GM23338 (cell line): ENCODE measurements at regions not wholly inside any gene's neighbourhood (a gene's known extent, or its start where the extent isn't known, plus 50 kb on each side); places are given as distances from the start of the nearest gene placed in this dataset.

Experiments
- ATAC-seq: fragments of 200-7000 bp; cut with Tn5 transposase; 3 replicates; pipeline ENCODE4 v1.9.1; 2020
- DNase-seq: peaks from one replicate; pipeline ENCODE4 v3.0.0-alpha.2; 2015; ENCODE audit warnings: low spot score
- H2AFZ ChIP-seq: fragments of 200-600 bp; sonication (generic); 2 replicates; pipeline ENCODE4 v1.8.0; 2016; ENCODE audit warnings: antibody characterized with exemption, mild to moderate bottlenecking, moderate library complexity
- H3F3A ChIP-seq: fragments of 200-600 bp; sonication (generic); replicated peaks from 2 replicates; pipeline ENCODE4 v1.8.0; 2017; ENCODE audit warnings: antibody characterized with exemption, mixed run types, low read depth
- H3K27ac ChIP-seq: fragments of 200-600 bp; sonication (generic); 2 replicates; pipeline ENCODE4 v1.6.1; 2016; ENCODE audit warnings: low read depth
- H3K27me3 ChIP-seq: fragments of 200-600 bp; sonication (generic); 2 replicates; pipeline ENCODE4 v1.8.0; 2016; ENCODE audit warnings: mild to moderate bottlenecking, mixed run types, moderate library complexity; ENCODE audit not compliant: insufficient read depth
- H3K36me3 ChIP-seq: fragments of 200-600 bp; sonication (generic); 2 replicates; pipeline ENCODE4 v1.8.0; 2016; ENCODE audit warnings: mild to moderate bottlenecking; ENCODE audit not compliant: insufficient read depth
- H3K4me1 ChIP-seq: fragments of 200-600 bp; sonication (generic); 2 replicates; pipeline ENCODE4 v1.8.0; 2016; ENCODE audit warnings: mild to moderate bottlenecking, moderate library complexity; ENCODE audit not compliant: insufficient read depth
- H3K4me2 ChIP-seq: fragments of 200-600 bp; sonication (generic); 2 replicates; pipeline ENCODE4 v1.7.1; 2017; ENCODE audit warnings: mixed run types
- H3K4me3 ChIP-seq: fragments of 200-600 bp; sonication (generic); 2 replicates; pipeline ENCODE4 v1.6.1; 2016; ENCODE audit warnings: mixed run types
- H3K79me2 ChIP-seq: fragments of 200-600 bp; sonication (generic); replicated peaks from 2 replicates; pipeline ENCODE4 v1.8.0; 2017; ENCODE audit warnings: mild to moderate bottlenecking; ENCODE audit not compliant: insufficient read depth
- H3K9me2 ChIP-seq: fragments of 200-600 bp; sonication (generic); 2 replicates; pipeline ENCODE4 v1.8.0; 2017; ENCODE audit not compliant: insufficient read depth
- H4K20me1 ChIP-seq: fragments of 200-600 bp; sonication (generic); replicated peaks from 2 replicates; pipeline ENCODE4 v1.8.0; 2017; ENCODE audit warnings: mild to moderate bottlenecking; ENCODE audit not compliant: insufficient read depth
- H3K27ac Mint-ChIP-seq: 2 replicates; pipeline ENCODE4 v1.8.0; 2020; ENCODE audit warnings: inconsistent platforms, mild to moderate bottlenecking, moderate library complexity, mixed read lengths
- H3K27me3 Mint-ChIP-seq: 3 replicates; pipeline ENCODE4 v1.8.0; 2022; ENCODE audit warnings: low read depth, mild to moderate bottlenecking, moderate library complexity, mixed read lengths, inconsistent platforms; ENCODE audit not compliant: insufficient read depth, poor library complexity
- H3K36me3 Mint-ChIP-seq: 3 replicates; pipeline ENCODE4 v1.8.0; 2021; ENCODE audit warnings: low read depth, mild to moderate bottlenecking, inconsistent platforms, moderate library complexity, mixed read lengths
- H3K4me1 Mint-ChIP-seq: 3 replicates; pipeline ENCODE4 v1.8.0; 2020; ENCODE audit warnings: mild to moderate bottlenecking, inconsistent platforms, mixed read lengths
- H3K4me3 Mint-ChIP-seq: 3 replicates; pipeline ENCODE4 v1.8.0; 2021; ENCODE audit warnings: moderate library complexity, mild to moderate bottlenecking, inconsistent platforms, mixed read lengths
- H3K9me3 Mint-ChIP-seq: 3 replicates; pipeline ENCODE4 v1.8.0; 2020; ENCODE audit warnings: moderate library complexity, mild to moderate bottlenecking, inconsistent platforms, mixed read lengths
- CREB1 ChIP-seq: fragments of 250-450 bp; sonication (Bioruptor Pico); IDR thresholded peaks from 2 replicates; pipeline ENCODE4 v1.5.0; 2020; ENCODE audit warnings: low read depth, mild to moderate bottlenecking, moderate library complexity
- EZH2 ChIP-seq: fragments of 200-600 bp; sonication (generic); IDR thresholded peaks from one replicate; pipeline ENCODE4 v1.8.0; 2017; ENCODE audit warnings: antibody characterized with exemption, mild to moderate bottlenecking, low read depth; ENCODE audit not compliant: unreplicated experiment
- EZH2phosphoT487 ChIP-seq: fragments of 200-600 bp; sonication (generic); IDR thresholded peaks from one replicate; pipeline ENCODE4 v1.8.1; 2018; ENCODE audit warnings: antibody characterized with exemption; ENCODE audit not compliant: unreplicated experiment
- JUNB ChIP-seq: IDR thresholded peaks from one replicate; pipeline ENCODE4 v1.6.1; 2016; ENCODE audit warnings: antibody characterized with exemption; ENCODE audit not compliant: unreplicated experiment
- POLR2AphosphoS5 ChIP-seq: IDR thresholded peaks from 2 replicates; pipeline ENCODE4 v1.6.1; 2016; ENCODE audit warnings: antibody characterized with exemption, low read depth
- STAT1 ChIP-seq: IDR thresholded peaks from one replicate; pipeline ENCODE4 v1.6.1; 2016; ENCODE audit warnings: antibody characterized with exemption; ENCODE audit not compliant: unreplicated experiment
- ZNF114 ChIP-seq: fragments of 250-450 bp; sonication (Bioruptor Pico); IDR thresholded peaks from 2 replicates; pipeline ENCODE4 v1.5.0; 2020; ENCODE audit warnings: mild to moderate bottlenecking, moderate library complexity
- ZNF331 ChIP-seq: fragments of 250-450 bp; sonication (Bioruptor Pico); IDR thresholded peaks from 2 replicates; pipeline ENCODE4 v1.5.0; 2020; ENCODE audit warnings: low read depth, mild to moderate bottlenecking, moderate library complexity
- TF ChIP-seq, protein P1 (sequence below): IDR thresholded peaks from one replicate; pipeline ENCODE4 v1.6.1; 2018; ENCODE audit warnings: antibody characterized with exemption; ENCODE audit not compliant: unreplicated experiment
- TF ChIP-seq, protein P2 (sequence below), 2 experiments: fragments of 200-600 bp in 1 of 2; sonication (generic) in 1 of 2; conservative IDR thresholded peaks; 2 replicates each; pipeline versions ENCODE4 v1.5.1 to v1.6.1; 2016 to 2017; ENCODE audit warnings: antibody characterized with exemption in 2 of 2, low read depth in 2 of 2, mild to moderate bottlenecking in 2 of 2, moderate library complexity in 1 of 2
- TF ChIP-seq, protein P3 (sequence below): IDR thresholded peaks from 2 replicates; pipeline ENCODE4 v1.6.1; 2016; ENCODE audit warnings: antibody characterized with exemption

DNA sequence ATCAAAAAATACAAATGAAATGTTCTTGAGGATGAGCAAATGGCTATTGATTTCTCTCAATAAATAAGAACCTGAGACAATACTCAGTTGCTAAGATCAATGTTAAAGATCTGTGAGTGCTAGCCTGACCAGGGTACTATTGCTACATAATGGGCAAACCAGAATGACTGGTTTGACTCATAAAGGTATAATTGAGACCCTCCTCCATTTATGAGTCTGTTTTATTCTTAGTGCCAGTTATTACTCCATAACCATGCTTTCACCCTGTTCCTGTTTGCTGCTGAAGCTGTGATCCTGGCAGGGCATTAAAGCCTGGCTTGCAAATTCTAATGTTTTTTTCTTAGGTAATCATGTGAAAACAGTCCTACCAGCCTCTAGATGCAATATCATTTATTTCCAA, 56.6 kb upstream of the PPM1B start:
- no peak for ATAC-seq
- H3K4me3 Mint-ChIP-seq, result no peak overlapping the region

DNA sequence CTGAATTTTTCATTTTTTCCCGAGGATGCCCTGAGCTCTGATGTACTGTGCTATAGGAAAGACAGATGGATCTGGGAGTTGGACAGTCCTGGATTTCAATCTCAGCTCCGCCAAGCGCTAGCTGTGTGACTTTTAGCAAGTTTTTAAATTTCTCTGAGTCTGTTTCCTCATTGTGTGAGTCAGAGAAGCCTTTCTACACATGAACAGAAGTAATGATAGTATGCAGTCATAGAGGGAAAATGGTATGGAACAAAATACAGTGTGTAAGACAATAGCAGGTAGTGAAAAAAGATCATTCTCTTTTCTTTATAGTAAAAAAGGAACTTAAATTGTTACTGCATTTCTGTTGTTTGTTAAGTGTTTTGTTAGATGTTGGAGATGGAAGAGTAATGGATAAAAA, 52.4 kb upstream of the PPM1B start:
- no peaks in the 10 kb centered on the region for H3K36me3 Mint-ChIP-seq
- Histone ChIP-seq H2AFZ (no peak overlapping the region), H3K4me3 (no peak overlapping the region), H3K4me2 (no peak overlapping the region), H3K27ac (no peak overlapping the region), H3F3A (no peaks in the 10 kb centered on the region), H3K79me2 (no peaks in the 10 kb centered on the region), H3K27me3 (no peaks in the 10 kb centered on the region), H4K20me1 (no peaks in the 10 kb centered on the region), H3K4me1 (no peaks in the 10 kb centered on the region), H3K9me2 (no peaks in the 10 kb centered on the region), H3K36me3 (no peaks in the 10 kb centered on the region)
- TF ChIP-seq STAT1, result no peak
- TF ChIP-seq EZH2phosphoT487, result no peak
- TF ChIP-seq, protein P1, sequence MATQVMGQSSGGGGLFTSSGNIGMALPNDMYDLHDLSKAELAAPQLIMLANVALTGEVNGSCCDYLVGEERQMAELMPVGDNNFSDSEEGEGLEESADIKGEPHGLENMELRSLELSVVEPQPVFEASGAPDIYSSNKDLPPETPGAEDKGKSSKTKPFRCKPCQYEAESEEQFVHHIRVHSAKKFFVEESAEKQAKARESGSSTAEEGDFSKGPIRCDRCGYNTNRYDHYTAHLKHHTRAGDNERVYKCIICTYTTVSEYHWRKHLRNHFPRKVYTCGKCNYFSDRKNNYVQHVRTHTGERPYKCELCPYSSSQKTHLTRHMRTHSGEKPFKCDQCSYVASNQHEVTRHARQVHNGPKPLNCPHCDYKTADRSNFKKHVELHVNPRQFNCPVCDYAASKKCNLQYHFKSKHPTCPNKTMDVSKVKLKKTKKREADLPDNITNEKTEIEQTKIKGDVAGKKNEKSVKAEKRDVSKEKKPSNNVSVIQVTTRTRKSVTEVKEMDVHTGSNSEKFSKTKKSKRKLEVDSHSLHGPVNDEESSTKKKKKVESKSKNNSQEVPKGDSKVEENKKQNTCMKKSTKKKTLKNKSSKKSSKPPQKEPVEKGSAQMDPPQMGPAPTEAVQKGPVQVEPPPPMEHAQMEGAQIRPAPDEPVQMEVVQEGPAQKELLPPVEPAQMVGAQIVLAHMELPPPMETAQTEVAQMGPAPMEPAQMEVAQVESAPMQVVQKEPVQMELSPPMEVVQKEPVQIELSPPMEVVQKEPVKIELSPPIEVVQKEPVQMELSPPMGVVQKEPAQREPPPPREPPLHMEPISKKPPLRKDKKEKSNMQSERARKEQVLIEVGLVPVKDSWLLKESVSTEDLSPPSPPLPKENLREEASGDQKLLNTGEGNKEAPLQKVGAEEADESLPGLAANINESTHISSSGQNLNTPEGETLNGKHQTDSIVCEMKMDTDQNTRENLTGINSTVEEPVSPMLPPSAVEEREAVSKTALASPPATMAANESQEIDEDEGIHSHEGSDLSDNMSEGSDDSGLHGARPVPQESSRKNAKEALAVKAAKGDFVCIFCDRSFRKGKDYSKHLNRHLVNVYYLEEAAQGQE, result no peak
- TF ChIP-seq EZH2, result no peak
- TF ChIP-seq, protein P2, sequence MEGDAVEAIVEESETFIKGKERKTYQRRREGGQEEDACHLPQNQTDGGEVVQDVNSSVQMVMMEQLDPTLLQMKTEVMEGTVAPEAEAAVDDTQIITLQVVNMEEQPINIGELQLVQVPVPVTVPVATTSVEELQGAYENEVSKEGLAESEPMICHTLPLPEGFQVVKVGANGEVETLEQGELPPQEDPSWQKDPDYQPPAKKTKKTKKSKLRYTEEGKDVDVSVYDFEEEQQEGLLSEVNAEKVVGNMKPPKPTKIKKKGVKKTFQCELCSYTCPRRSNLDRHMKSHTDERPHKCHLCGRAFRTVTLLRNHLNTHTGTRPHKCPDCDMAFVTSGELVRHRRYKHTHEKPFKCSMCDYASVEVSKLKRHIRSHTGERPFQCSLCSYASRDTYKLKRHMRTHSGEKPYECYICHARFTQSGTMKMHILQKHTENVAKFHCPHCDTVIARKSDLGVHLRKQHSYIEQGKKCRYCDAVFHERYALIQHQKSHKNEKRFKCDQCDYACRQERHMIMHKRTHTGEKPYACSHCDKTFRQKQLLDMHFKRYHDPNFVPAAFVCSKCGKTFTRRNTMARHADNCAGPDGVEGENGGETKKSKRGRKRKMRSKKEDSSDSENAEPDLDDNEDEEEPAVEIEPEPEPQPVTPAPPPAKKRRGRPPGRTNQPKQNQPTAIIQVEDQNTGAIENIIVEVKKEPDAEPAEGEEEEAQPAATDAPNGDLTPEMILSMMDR (conservative IDR thresholded peaks at IDR 0.05; ENCODE audit: low read depth in 2 of 2), result no peak
- TF ChIP-seq POLR2AphosphoS5, result no peak
- TF ChIP-seq ZNF114 (CRISPR knock-in tag), result no peak
- no peak for TF ChIP-seq JUNB
- no peak for TF ChIP-seq ZNF331
- TF ChIP-seq CREB1 (CRISPR knock-in tag), result no peak
- TF ChIP-seq, protein P3, sequence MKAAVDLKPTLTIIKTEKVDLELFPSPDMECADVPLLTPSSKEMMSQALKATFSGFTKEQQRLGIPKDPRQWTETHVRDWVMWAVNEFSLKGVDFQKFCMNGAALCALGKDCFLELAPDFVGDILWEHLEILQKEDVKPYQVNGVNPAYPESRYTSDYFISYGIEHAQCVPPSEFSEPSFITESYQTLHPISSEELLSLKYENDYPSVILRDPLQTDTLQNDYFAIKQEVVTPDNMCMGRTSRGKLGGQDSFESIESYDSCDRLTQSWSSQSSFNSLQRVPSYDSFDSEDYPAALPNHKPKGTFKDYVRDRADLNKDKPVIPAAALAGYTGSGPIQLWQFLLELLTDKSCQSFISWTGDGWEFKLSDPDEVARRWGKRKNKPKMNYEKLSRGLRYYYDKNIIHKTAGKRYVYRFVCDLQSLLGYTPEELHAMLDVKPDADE, result no peak
- no peak for DNase-seq
- H3K9me3 Mint-ChIP-seq, result no peaks in the 10 kb centered on the region
- H3K27ac Mint-ChIP-seq, result no peak overlapping the region
- H3K4me1 Mint-ChIP-seq, result peaks cover 3% of the 10 kb centered on the region; the same call in 1 of the 3 replicates
- no peak for ATAC-seq
- H3K4me3 Mint-ChIP-seq, result no peak overlapping the region
- H3K27me3 Mint-ChIP-seq, result peaks cover 1% of the 10 kb centered on the region

More for the DNA sequence above, 56.6 kb upstream of the PPM1B start:
- TF ChIP-seq JUNB, result no peak
- TF ChIP-seq, protein P1, result no peak
- no peak for TF ChIP-seq ZNF114 (CRISPR knock-in tag)
- no peak for TF ChIP-seq POLR2AphosphoS5
- Histone ChIP-seq H3K4me1 (peaks cover 6% of the 10 kb centered on the region), H3K4me2 (no peak overlapping the region), H3K79me2 (no peaks in the 10 kb centered on the region), H3K4me3 (no peak overlapping the region), H3K36me3 (no peaks in the 10 kb centered on the region), H3K9me2 (peaks cover 2% of the 10 kb centered on the region; the same call in 1 of the 2 replicates), H3K27me3 (no peaks in the 10 kb centered on the region), H3K27ac (no peak overlapping the region), H3F3A (no peaks in the 10 kb centered on the region), H4K20me1 (no peaks in the 10 kb centered on the region), H2AFZ (peak overlapping the region; percentile 19; the same call in 1 of the 2 replicates)
- Mint-ChIP-seq H3K36me3 (no peaks in the 10 kb centered on the region), H3K27me3 (peaks cover 1% of the 10 kb centered on the region), H3K4me1 (peaks cover 7% of the 10 kb centered on the region; the same call in 2 of the 3 replicates), H3K27ac (no peak overlapping the region), H3K9me3 (no peaks in the 10 kb centered on the region; the same call in 2 of the 3 replicates)
- DNase-seq, result no peak
